HG02571 (cell line): ENCODE measurements at regions not wholly inside any gene's neighbourhood (a gene's known extent, or its start where the extent isn't known, plus 50 kb on each side); places are given as distances from the start of the nearest gene placed in this dataset.
"Not testable (repeated sequence)": the region's sequence is repeated elsewhere in the genome, so short reads cannot be mapped to it uniquely, and the experiment has no call there.

Source experiments
- ATAC-seq: cut with Tn5 transposase; IDR thresholded peaks from one replicate; pipeline ENCODE4 v1.9.1; 2021; ENCODE audit warnings: mild to moderate bottlenecking, moderate library complexity; ENCODE audit not compliant: unreplicated experiment

DNA sequence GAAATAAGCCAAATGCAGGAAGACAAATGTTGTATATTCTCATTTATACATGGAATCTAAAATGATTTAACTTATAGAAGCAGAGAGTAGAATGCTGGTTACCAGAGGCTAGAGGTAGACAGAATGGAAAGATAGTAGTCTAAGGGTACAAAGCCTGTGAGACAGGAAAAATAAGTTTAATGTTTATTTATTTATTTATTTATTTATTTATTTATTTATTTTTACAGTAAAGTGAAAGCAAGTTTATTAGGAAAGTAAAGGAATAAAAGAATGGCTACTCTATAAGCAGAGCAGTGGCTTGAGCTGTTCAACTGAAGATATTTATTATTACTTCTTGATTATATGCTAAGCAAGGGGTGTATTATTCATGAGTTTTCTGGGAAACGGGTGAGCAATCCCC, 203.2 kb downstream of the LAS1L start:
- ATAC-seq = no peak

DNA sequence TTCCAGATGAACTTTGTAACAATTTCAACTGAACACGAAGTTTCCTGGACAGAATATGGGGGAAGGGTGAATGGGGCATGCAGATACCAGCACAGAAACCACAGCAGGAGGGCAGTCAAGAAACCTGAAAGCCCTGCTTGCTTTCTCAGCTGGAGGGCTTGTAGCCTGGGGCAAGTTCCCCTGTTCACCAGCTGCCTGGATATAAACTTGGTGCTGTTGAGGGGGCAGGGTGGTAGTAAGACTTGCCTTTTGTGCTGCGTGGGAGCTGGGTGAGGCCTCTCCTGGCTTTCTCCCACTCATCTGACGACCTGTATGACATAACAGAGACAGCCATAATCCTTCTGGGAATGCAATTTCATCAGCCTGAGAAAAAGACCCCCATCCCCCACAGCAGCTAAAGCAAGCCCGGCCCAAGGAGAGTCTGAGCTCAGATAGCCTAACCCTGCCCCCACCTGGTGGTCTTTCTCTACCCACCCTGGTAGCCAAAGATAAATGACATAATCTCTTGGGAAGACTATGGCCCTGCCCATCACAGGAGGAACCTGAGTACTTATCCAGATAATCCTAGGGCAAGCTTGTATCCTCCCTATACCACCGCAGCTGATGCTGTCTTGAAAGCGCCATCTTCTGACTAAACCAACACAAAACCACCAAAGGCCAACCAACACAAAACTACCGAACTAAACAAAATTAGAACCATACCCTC, 234.3 kb downstream of the LAS1L start:
- no peak for ATAC-seq

DNA sequence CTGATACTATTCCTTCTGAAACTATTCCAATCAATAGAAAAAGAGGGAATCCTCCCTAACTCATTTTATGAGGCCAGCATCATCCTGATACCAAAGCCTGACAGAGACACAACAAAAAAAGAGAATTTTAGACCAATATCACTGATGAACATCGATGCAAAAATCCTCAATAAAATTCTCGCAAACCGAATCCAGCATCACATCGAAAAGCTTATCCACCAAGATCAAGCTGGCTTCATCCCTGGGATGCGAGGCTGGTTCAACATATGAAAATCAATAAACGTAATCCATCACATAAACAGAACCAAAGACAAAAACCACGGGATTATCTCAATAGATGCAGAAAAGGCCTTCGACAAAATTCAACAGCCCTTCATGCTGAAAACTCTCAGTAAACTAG, 251.7 kb downstream of the LAS1L start:
- not testable (repeated sequence) for ATAC-seq

DNA sequence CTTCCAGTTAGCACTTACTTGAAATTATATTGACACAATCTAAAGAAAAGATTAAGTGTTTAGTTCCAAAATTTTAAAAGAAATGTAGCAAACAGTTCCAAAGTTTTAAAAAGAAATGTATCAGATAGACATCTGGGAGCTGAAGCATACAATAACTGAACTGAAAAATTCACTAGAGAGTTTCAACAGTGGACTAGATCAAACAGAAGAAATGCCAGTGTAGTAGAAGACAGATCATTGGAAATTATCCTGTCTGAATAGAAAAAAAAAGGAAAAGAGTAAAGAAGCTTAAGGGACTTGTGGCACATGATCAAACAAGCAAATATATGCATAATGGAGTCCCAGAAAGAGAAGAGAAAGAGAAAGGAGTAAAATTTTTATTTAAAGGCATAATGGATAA, 261.4 kb downstream of the LAS1L start:
- no peak for ATAC-seq

DNA sequence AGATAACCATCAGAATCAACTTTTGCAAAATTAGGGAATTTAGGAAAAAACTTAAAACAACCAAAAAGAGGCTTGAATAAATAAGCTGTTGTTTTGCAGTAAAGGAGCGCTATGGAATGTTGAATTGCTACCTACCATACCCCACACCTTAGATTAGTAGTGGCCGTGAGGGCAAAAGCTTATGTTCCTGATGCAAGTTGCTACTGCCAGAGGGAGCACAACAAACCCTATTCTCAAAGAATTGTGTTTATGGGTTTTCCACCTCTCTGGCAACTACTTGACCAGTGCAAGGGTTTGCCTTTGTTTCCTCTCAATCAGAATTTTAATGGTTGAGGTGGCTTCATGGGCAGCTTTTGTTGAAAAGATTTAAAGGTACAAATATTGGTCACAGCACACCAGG, 268.1 kb downstream of the LAS1L start:
- no peak for ATAC-seq

DNA sequence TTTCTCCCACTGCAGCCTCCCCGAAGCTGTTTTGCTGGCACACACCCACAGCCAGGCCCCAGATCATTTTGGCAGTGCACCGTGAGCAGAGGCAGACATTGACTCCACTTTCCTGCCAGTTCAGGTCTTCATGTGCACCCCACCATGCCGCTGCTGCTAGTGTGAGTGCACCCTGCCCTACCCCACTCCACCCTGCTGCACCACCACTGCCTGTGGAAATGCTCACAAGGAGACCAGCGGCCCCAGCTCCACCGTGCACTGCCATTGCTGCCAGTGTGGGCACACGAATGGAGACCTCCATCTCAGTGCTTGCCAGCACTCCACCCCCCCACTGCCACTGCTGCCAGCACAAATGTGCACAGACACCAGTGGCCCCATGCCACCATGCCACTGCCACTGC, 277.6 kb upstream of the ZC4H2 start:
- no peak for ATAC-seq

DNA sequence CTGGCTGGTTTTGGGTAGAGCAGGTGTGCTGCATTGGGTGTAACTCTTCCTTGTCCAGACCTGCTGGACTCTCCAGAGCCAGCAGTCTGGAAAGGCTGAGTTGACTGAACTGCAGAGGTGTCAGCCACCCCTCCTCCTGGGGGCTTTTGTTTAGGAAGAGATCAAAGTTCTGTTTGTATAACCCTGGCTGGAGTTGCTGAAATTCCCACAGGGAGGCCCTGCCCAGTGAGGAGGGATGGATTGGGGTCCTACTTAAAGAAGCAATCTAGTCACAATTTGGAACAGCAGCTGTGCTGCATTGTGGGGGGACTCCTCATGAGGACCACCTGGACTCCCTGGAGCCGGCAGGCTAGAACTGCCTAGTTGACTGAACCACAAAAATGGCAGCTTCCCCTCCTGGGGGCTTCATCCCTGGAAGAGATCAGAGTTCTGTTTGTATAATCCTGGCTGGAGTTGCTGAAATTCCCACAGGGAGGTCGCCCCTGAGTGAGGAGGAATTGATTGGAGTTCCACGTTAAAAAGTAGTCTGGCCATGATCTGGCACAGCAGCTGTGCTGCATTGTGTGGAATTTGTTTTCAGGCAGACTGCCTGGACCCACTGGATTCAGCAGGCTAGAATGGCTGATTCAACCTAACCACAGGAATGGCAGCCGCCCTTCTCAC, 264.9 kb upstream of the ZC4H2 start:
- ATAC-seq = no peak

DNA sequence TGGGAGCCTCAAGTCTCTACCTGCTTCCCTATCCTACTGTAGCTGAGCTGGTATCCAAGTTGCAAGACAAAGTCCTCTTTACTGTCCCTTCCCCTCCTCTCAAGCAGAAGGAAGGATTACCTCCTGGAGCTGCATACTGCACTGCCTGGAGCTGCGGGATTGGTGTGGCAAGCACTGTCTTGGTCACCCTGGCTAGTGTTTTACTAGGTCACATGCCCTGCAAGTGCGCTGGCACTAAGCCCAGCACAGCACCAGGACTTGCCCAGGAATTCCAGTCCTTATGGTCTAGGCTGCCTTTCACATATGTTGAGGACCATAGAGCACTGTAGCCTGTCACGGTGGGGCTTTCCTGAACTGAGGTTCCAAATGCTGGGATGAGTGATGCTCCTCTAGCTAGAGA, 227.3 kb upstream of the ZC4H2 start:
- ATAC-seq = no peak

DNA sequence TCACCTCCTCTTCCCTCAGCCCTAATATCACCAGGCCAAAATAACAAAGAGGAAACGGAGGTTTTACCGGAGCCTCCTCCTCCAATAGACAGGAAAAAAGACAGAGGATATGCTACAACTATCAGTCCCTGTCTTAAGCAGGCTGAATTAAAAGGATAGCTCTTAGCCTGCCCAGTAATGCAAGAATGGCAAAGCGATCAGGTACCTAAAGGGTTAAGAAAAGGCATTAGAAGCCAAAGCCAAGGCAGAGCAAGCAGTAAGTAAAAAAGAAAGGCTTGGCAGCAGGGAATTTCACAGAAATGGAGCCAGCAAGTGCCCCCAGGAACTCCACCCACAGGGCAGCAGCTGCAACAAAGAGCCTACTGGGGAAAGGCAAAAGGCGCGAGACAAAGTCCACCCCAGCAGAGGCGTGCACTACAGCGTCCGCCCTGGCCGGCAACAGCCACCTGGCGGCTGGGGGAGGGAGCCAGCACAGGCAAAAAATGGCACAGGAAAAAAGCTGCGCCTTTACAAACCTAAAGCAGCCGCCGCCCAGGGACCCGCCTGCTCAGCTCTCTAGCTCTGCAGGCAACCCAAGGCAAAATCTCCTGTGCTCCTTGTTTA, 220.6 kb upstream of the ZC4H2 start:
- no peak for ATAC-seq

DNA sequence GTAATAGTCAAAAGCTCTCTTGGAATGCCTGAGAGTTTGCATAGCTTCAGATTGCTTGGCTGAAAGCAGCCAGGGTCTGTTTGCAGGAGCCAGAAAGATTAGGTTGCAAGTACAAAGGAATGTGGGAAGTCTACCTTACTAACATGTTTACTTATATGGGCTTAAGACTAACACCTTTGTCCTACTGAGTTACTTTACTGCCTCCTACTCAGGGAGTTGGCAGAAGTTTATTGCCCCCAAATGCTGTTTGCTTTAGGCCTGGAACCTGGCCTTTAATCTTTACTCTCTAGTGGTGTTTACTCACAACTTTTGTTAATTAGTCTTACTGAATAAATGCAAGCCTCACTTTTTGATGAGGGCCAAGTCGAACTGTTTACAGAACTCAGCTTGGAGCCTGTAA, 219.4 kb upstream of the ZC4H2 start:
- no peak for ATAC-seq

DNA sequence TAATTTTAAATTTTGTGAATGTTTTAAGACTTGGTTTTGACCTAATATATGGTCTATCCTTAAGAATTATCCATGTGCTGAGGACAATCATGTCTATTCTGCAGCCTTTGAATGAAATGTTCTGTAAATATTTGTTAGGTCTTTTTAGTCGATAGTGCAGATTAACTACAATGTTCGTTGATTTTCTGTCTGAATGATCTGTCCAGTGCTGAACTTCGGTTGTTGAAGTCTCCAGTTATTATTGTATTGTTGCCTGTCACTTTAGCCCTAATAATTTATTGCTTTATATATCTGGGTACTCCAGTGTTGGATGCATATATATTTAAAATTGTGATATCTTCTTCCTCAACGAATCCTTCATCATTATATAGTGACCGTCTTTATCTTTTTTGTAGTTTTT, 218.3 kb upstream of the ZC4H2 start:
- no peak for ATAC-seq

DNA sequence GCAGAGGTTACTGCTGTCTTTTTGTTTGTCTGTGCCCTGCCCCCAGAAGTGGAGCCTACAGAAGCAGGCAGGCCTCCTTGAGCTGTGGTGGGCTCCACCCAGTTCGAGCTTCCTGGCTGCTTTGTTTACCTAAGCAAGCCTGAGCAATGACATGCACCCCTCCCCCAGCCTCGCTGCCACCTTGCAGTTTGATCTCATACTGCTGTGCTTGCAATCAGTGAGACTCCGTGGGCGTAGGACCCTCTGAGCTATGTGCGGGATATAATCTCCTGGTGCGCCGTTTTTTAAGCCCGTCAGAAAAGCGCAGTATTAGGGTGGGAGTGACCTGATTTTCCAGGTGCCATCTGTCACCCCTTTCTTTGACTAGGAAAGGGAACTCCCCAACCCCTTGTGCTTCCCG, 187.1 kb upstream of the ZC4H2 start:
- not testable (repeated sequence) for ATAC-seq

DNA sequence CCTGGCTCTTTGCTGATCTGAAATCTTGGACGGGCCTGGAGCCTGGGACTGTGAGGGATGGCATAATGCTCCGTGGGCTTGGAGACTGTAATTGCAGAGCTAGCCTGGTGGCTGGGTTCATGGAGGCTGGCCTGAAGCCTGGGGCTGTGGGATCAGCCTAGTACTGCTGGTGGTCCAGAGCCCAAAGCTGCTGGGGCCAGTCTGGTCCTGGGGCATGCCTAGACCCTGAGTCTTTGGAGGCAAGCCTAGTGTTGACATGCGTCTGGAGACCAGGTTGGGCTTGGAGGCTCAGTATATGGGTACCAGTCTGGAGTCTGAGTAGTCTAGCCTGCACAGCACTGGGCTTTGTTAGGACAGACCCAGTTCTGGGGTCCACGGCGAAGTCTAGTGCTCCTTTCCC, 172.0 kb upstream of the ZC4H2 start:
- ATAC-seq = no peak

DNA sequence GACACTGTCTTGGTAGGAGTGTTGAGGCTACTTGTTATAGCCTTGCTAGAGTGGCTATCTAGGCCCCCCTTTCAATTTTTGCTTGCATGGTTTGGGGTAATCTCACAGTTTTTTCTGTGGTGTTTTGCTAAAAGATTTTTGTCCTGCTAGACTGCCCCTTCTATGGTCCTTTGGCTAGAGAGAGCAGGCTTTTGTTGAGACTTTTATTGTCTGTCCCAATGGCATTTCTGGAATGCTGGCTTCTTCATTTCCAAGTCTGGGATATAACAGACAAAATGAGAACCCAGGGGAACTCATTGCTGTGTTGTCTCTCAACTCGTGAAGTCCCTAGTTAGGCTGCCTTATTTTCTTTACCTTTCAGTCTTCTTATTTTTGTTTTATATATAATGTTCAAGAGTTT, 160.2 kb upstream of the ZC4H2 start:
- no peak for ATAC-seq

DNA sequence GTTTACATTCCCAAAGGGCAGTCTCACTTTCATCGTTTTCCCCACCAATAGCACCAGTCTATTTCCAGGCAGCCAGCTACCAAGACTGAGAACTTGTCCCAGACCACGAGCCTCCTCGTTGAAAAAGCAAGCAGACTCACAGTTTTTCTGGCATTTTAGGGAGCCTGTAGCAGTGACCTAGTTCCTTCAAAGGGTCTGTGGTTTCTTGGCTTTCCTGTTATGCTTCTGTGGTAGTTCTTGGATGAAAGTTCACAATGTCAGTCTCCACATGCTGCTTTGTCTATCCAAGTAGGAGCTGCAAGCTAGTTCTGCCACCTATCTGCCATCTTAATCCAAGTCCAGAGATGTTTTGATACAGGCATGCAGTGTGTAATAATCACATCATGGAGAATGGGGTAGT, 151.6 kb upstream of the ZC4H2 start:
- no peak for ATAC-seq

DNA sequence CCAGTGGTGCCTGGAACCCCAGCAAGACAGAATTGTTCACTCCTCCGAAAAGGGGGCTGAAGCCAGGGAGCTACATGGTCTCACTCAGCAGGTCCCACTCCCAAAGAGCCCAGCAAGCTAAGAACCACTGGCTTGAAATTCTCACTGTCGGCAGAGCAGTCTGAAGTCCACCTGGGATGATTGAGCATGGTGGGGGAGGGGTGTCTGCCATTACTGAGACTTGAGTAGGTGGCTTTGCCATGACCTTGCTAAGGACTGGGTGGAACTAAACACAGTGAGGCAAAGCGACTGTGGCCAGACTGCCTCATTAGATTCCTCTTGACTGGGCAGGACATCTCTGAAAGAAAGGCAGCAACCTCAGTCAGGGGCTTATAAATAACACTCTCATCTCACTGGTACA, 122.6 kb upstream of the ZC4H2 start:
- no peak for ATAC-seq

DNA sequence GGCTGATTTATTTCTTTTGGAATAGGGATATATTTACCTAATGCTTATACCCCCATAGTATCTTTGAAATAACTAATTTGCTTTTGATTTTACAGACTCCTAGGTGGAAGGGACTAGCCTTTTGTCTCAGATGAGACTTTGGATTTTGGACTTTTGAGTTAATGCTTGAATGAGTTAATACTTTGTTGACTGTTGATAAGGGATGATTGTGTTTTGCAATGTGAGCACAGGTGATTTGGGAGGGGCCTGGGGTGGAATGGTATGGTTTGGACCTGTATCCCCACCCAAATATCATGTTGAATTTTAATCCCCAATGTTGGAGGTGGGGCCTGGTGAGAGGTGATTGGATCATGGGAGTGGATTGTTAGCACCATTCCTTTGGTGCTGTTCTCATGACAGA, 117.4 kb upstream of the ZC4H2 start:
- no peak for ATAC-seq

DNA sequence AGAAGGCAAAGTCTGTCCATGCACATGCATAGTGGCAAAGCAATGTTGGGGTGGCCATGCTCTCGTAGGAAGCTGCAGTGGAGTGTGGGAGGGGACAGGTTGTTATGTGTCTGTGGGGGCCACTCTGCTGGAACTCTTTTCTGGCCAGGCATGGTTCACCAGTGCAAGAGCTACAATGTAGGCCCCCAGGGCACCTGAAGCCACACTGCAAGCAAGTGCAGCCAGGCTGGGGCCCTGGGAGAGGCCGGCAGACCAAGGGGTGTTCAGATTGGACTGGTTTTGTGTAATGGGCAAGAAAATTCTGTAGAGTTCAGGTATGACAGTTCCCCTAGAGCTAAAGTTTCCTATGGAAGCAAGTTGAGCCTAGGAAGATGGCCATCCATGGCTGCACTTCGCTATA, 97.0 kb upstream of the ZC4H2 start:
- no peak for ATAC-seq

DNA sequence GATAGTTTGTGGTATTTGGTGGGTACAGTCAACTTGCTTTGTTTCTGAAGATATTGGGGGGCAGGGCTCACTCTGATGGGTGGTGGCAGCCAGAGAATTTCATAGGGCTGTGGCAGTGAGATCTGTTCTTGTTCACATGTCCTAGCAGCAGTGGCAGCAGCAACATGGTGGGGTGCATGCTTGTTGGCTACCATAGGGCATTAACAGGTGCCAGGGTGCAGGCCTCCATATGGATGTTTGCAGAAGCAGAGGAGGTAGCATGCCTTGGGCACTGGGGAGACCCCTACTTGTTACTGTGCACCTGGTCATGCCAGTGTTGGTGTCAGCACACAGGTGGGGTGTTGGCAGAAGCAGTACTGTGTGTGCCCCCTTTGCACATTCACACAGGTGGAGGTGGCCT, 96.3 kb upstream of the ZC4H2 start:
- ATAC-seq = no peak

DNA sequence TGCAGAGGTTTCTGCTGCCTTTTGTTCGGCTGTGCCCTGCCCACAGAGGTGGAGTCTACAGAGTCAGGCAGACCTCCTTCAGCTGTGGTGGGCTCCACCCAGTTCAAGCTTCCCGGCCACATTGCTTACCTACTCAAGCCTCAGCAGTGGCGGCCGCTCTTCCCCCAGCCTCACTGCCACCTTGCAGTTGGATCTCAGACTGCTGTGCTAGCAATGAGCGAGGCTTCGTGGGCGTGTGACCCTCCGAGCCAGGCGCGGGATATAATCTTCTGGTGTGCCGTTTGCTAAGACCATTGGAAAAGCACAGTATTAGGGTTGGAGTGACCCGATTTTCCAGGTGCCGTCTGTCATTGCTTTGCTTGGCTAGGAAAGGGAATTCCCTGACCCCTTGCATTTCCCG, 82.4 kb upstream of the ZC4H2 start:
- ATAC-seq = not testable (repeated sequence)

DNA sequence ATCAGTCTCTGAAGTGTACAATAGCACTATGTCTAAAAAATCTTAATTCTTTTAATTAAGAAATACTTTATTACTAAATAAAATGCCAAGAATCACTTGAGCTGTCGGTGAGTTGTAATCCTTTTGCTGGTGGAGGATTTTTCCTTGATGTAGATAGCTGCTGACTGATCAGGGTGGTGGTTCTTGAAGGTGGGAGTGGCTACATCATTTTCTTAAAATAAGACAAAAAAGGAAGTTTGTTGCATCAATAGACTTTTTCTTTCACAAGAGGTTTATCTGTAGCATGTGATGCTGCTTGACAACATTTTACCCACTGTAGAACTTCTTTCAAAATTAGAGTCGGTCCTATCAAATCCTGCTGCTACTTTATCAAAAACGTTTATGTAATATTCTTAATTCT, 68.8 kb upstream of the ZC4H2 start:
- no peak for ATAC-seq

DNA sequence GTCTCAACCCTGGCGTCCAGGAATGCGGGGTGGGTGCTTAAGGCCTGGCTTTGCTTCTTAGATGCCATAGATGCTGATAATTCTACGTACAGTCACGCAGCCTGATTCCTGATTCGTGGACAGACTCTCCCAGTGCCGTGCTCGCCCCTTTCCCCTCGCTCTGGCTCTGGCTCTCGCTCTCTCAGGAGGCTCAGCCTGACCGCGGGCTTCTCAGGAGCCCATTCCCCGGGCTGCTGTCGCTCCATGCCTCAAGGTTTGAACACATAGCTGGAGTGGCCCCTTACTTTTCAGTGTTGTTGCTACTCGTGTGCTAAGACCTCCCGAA, 59.2 kb upstream of the ZC4H2 start:
- peak; percentile 42 for ATAC-seq
